Omental fat pad (tissue), 3 donors: ENCODE measurements at regions not wholly inside any gene's neighbourhood (a gene's known extent, or its start where the extent isn't known, plus 50 kb on each side); places are given as distances from the start of the nearest gene placed in this dataset.
"Not testable (repeated sequence)": the region's sequence is repeated elsewhere in the genome, so short reads cannot be mapped to it uniquely, and the experiment has no call there.

Experiments
- ATAC-seq: fragments of 150-250 bp; one replicate; pipeline ENCODE4 v1.9.1; 2016; ENCODE audit warnings: mild to moderate bottlenecking, moderate library complexity; ENCODE audit not compliant: low FRiP score
- DNase-seq: peaks from one replicate; pipeline ENCODE4 v3.0.0-alpha.2; 2019; ENCODE audit warnings: low spot score
- CTCF ChIP-seq, 3 donors: fragments of 450-650 bp; IDR thresholded peaks; one replicate each; pipeline ENCODE4 v1.5.1; 2016 to 2017; ENCODE audit warnings: antibody characterized with exemption in 3 of 3, mild to moderate bottlenecking in 3 of 3, moderate library complexity in 2 of 3

DNA sequence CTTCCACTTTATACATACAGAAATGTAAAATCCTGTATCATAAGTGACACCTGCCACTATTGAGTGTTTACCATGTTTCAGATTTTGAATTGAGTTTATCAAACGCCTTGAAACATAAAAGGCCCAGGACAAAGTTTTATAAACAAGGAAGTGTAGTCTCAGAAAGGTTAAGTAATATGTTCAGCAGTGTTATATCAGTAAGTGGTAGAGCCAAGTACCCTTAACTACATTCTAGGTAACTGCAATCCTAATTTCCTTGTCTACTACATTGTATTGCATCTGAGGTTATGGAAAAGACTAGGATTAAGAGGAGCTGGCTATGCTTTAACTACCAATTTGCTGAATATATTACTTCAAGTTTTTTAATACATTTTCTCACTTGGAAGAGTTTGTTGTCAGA lies 641.6 kb downstream of the LRRC70 start:
- no peak for TF ChIP-seq CTCF (IDR thresholded peaks at IDR 0.05)
- DNase-seq (no peak), ATAC-seq (no peak)

- TF ChIP-seq CTCF (IDR thresholded peaks at IDR 0.05) = no peak
- ATAC-seq (no peak), DNase-seq (no peak)
These were observed 638.8 kb downstream of the LRRC70 start for GRCh38 chr5:63217422-63217821.

DNA sequence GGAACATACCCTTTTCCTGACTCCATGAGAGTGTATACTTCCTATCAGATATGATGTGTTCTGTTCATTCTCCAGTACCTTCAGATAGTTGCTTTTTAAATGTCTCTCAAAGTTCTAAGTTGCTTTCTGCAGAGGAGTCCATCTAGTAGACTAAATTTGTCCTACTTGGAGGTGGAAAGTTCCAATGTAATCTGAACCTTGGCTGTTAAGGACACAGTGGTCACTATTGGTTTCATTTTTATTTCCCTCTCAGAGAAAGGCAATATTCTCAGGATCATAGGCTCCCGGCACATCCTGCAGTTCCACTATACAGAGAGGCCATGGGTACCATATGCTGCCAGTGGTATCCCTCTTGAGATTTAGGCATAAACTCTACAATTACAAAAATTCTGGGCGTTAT lies 634.6 kb downstream of the LRRC70 start:
- ATAC-seq (no peak), DNase-seq (no peak)
- TF ChIP-seq CTCF (IDR thresholded peaks at IDR 0.05) = no peak

GRCh38 chr5:63211448-63212132 lies 633.0 kb downstream of the LRRC70 start:
- no peak for TF ChIP-seq CTCF (IDR thresholded peaks at IDR 0.05)

DNA sequence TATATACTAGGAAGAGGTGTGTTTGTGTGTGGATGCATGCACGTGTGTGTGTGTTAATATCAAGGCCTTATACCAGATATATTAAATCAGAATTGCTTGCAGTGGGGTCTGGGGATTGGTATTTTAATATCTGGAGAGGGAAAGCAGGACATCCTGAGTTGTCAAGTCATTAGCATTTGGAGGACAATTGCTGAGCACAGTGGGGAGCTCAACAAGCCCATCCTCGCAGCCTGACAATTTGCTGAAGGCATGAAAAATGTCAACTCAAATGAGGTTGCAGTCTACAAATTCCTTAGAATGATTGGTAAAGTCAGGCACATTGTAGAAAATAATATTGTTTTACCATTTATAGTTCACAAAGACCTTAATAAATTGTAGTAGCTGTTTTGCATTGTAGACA lies 627.4 kb downstream of the LRRC70 start:
- ATAC-seq (no peak), DNase-seq (no peak)
- no peak for TF ChIP-seq CTCF (IDR thresholded peaks at IDR 0.05)

More at GRCh38 chr5:63211448-63212132, 633.0 kb downstream of the LRRC70 start:
- ATAC-seq = no peak
- no peak for DNase-seq

- no peak for ATAC-seq
- TF ChIP-seq CTCF (IDR thresholded peaks at IDR 0.05) = no peak
- DNase-seq = no peak
These were observed 623.1 kb downstream of the LRRC70 start for GRCh38 chr5:63201738-63202137.

GRCh38 chr5:63194126-63194525 lies 615.5 kb downstream of the LRRC70 start:
- ATAC-seq (no peak), DNase-seq (no peak)
- no peak for TF ChIP-seq CTCF (IDR thresholded peaks at IDR 0.05)

DNA sequence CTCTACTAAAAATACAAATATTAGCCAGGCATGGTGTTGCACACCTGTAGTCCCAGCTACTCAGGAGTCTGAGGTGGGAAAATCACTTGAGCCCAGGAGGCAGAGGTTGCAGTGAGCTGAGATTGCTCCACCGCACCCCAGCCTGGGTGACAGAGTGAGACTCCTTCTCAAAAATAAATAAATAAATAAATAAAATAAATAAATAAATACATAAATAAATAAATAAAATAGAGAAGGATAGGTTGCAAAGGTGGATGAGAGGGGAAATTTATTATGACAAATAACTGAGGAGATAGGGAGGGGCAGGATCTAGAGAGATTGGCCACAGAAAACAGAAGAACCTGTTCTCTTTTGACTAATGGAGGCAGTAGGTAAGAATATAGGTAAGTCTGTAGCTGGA lies 601.6 kb downstream of the LRRC70 start:
- ATAC-seq, DNase-seq: not testable (repeated sequence)
